ENCODE measurements at regions not wholly inside any gene's neighbourhood (a gene's known extent, or its start where the extent isn't known, plus 50 kb on each side); places are given as distances from the start of the nearest gene placed in this dataset.

- TF ChIP-seq POLR2A (IDR thresholded peaks at IDR 0.05) = no peak
- no peak for TF ChIP-seq CTCF (IDR thresholded peaks at IDR 0.05 in 8 of 11, conservative IDR thresholded peaks at IDR 0.05 in 3 of 11)
- TF ChIP-seq POLR2AphosphoS5 (IDR thresholded peaks at IDR 0.05) = no peak
These were observed 55.6 kb downstream of the ZNF281 start for GRCh38 chr1:200354243-200354642.
